22Rv1 (cell line): ENCODE measurements at regions not wholly inside any gene's neighbourhood (a gene's known extent, or its start where the extent isn't known, plus 50 kb on each side); places are given as distances from the start of the nearest gene placed in this dataset.

ENCODE experiments used
- ZFX ChIP-seq: fragments of 450-650 bp; IDR thresholded peaks from 2 replicates; pipeline ENCODE4 v1.6.1; 2017; ENCODE audit warnings: antibody characterized with exemption, borderline replicate concordance
- TF ChIP-seq, protein P1 (sequence below): fragments of 450-650 bp; IDR thresholded peaks from 2 replicates; pipeline ENCODE4 v1.5.1; 2017; ENCODE audit warnings: mild to moderate bottlenecking

- TF ChIP-seq, protein P1, sequence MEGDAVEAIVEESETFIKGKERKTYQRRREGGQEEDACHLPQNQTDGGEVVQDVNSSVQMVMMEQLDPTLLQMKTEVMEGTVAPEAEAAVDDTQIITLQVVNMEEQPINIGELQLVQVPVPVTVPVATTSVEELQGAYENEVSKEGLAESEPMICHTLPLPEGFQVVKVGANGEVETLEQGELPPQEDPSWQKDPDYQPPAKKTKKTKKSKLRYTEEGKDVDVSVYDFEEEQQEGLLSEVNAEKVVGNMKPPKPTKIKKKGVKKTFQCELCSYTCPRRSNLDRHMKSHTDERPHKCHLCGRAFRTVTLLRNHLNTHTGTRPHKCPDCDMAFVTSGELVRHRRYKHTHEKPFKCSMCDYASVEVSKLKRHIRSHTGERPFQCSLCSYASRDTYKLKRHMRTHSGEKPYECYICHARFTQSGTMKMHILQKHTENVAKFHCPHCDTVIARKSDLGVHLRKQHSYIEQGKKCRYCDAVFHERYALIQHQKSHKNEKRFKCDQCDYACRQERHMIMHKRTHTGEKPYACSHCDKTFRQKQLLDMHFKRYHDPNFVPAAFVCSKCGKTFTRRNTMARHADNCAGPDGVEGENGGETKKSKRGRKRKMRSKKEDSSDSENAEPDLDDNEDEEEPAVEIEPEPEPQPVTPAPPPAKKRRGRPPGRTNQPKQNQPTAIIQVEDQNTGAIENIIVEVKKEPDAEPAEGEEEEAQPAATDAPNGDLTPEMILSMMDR = no peak
- no peak for TF ChIP-seq ZFX
Measured at GRCh38 chr6:113353392-113353791, 503.8 kb upstream of the MARCKS start.
